ENCODE measurements at regions not wholly inside any gene's neighbourhood (a gene's known extent, or its start where the extent isn't known, plus 50 kb on each side); places are given as distances from the start of the nearest gene placed in this dataset.

DNA sequence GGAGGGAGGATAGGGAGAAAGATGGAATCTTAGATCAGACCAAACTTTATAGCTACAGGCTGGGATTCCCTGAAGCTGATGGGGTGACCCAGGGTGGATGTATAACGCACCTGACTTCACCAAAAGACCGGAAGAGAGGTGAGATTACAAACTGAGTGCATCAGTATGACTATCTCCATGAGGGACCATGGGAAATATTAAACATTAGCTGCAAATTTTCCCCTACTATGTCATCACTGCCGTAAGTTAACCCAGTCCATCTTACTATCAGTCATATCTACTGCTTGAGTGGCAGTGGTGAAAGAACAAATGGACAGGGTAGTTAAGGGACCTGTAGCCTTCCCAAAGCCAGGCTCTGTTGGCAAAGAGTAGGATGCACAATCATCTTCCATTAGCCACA, 368.3 kb downstream of the EFNA5 start:
- H2BK120ac ChIP-seq (ENCODE audit: low read depth, low read length, poor library complexity, severe bottlenecking), result no peak overlapping the region
- Mint-ChIP-seq H3K4me1 (peaks cover 9 to 11% of the 10 kb centered on the region in 2 experiments), H3K4me3 (no peak overlapping the region), H3K36me3 (ENCODE audit: insufficient read depth in 1 of 3, low read depth in 3 of 3) (no peaks in the 10 kb centered on the region), H3K27me3 (ENCODE audit: low read depth) (no peaks in the 10 kb centered on the region), H3K9me3 (no peaks in the 10 kb centered on the region; a peak in 1 of 5 replicates), H3K27ac (no peak overlapping the region)
- H3K4me2 ChIP-seq (ENCODE audit: insufficient read depth, insufficient read length, low read length), result no peak overlapping the region
- no peak overlapping the region for H3K23ac ChIP-seq (ENCODE audit: insufficient read length, low read depth, low read length)
- no peak overlapping the region for H2AK5ac ChIP-seq (ENCODE audit: insufficient read length, low read length)
- H3K79me1 ChIP-seq (ENCODE audit: insufficient read depth, low read depth, low read length, poor library complexity, severe bottlenecking), result no peaks in the 10 kb centered on the region
- no peak overlapping the region for H3T11ph ChIP-seq (ENCODE audit: low read length)
- no peak overlapping the region for H4K5ac ChIP-seq (ENCODE audit: insufficient read length, low read depth, low read length)
- H3K27me3 ChIP-seq (ENCODE audit: insufficient read depth, low read length), result no peaks in the 10 kb centered on the region
- H4K20me1 ChIP-seq (ENCODE audit: control insufficient read depth, insufficient read depth, insufficient read length), result no peaks in the 10 kb centered on the region
- no peak overlapping the region for H4K8ac ChIP-seq (replicated peaks; ENCODE audit: insufficient read length, low read depth, low read length)
- H3K4me1 ChIP-seq (ENCODE audit: insufficient read depth, low read length), result no peaks in the 10 kb centered on the region
- no peak overlapping the region for H4K91ac ChIP-seq (ENCODE audit: insufficient read length, low read depth, low read length)
- WGBS (ENCODE audit: extremely low coverage, insufficient read length, low lambda C conversion rate), result no CpG with 5 or more reads among the region's 3 CpGs
- no peak overlapping the region for H2BK20ac ChIP-seq (ENCODE audit: low read depth, low read length, poor library complexity, severe bottlenecking)
- H2BK12ac ChIP-seq (ENCODE audit: insufficient read length, low read depth, low read length), result no peak overlapping the region
- H3K27ac ChIP-seq (ENCODE audit: insufficient read length, low read depth, low read length), result no peak overlapping the region
- no peak overlapping the region for H3K56ac ChIP-seq (ENCODE audit: insufficient read length, low read depth, low read length)
- H2BK15ac ChIP-seq (ENCODE audit: low read depth, low read length), result no peak overlapping the region
- no peak for TF ChIP-seq CTCF (conservative IDR thresholded peaks at IDR 0.05)
- no peak for DNase-seq
- no peak overlapping the region for H2AFZ ChIP-seq (ENCODE audit: low read length)
- no peak overlapping the region for H3K4ac ChIP-seq (ENCODE audit: low read depth, low read length)
- H2BK5ac ChIP-seq (ENCODE audit: insufficient read length, low read length), result no peak overlapping the region
- H3K23me2 ChIP-seq (ENCODE audit: insufficient read length, low read depth, low read length, poor library complexity, severe bottlenecking), result no peaks in the 10 kb centered on the region
- H3K14ac ChIP-seq (ENCODE audit: insufficient read depth, low read length), result no peak overlapping the region
- no peaks in the 10 kb centered on the region for H3K79me2 ChIP-seq (ENCODE audit: insufficient read depth, low read length)
- no peaks in the 10 kb centered on the region for H3K9me3 ChIP-seq (ENCODE audit: control insufficient read depth, low read depth, low read length)
- H3K9ac ChIP-seq (ENCODE audit: extremely low read depth, insufficient read length, low read length), result no peak overlapping the region
- no peak overlapping the region for H3K18ac ChIP-seq (ENCODE audit: insufficient read length, low read depth, low read length)
